HG02763 (cell line): ENCODE measurements at regions not wholly inside any gene's neighbourhood (a gene's known extent, or its start where the extent isn't known, plus 50 kb on each side); places are given as distances from the start of the nearest gene placed in this dataset.
"Not testable (repeated sequence)": the region's sequence is repeated elsewhere in the genome, so short reads cannot be mapped to it uniquely, and the experiment has no call there.

Experiments used
- ATAC-seq: cut with Tn5 transposase; IDR thresholded peaks from one replicate; pipeline ENCODE4 v1.9.1; 2021; ENCODE audit warnings: mild to moderate bottlenecking, moderate library complexity; ENCODE audit not compliant: unreplicated experiment

DNA sequence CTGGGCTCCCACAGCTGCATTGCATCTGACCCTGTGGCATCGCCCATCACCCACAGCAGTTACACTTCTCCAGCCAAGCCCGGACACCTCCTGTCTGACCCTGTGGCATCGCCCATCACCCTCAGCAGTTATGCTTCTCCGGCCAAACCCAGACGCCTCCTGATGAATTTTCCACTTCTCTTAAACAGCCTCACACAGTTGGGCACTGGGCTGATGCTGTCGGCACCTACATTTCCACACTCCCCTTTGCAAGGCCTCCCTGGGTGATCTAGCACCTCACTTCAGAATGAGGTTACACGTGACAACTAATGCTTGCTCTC lies 175.2 kb upstream of the ARID1B start:
- no peak for ATAC-seq

DNA sequence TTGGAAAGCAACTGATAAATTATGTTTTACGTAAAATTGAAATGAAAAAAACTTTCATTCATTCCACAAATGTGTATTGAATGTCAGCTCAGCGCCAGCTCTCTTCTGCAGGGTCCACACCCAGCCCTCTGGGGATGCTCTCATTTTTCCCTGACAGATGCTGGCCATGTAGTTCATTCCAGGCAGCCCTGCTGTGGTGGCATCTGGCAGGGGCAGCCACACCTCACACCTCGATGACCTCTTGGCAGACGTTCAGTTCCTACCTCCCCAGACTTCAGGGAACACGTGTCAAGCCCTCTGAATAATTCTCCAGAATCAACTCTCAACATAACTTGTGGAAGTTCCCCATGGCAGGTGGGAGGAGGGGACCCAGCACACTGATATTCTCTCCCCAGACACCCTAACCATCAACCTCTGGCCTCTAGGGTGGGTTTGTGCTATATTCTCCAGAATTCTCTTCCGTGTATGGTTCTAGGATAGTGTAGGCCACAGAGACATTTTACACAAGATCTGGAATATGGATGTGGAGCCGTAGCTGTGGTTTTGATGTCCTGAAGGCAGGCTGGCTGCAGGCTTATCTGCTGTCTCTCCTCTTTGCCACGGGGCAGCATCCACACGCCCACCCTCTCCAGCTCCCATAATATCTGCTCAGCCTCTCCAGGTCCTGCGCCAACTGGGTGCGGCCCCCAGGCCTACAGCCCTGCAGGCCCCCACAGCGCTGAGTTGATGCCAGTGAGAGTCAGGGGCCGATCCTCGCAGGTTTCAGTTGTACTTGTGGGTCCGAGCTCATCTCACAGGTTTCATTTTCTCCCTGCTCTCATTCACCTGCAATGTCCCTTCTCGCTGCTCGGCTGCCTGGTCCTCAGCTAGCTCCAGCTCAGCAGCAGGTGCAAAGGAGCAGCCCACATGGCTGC lies 175.8 kb upstream of the ARID1B start:
- no peak for ATAC-seq

DNA sequence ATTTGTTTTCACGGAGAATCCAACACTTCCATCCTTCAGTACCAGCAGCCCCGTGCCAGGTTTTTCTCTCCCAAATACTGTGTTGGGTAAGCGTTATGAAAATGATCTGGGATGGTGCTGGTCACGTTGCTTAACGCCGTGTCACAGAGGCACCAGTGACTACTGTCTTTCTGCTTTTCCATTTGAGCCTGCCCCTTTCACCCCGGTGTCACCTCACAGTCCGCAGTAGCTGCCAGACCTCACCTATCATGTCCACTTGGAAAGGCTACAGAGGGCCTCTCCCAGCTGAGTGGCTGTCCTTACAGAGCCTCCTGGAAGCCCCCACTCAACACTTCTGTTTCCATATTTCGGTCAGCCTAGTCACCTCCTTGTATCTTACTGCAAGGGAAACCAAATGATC lies 176.5 kb upstream of the ARID1B start:
- no peak for ATAC-seq

DNA sequence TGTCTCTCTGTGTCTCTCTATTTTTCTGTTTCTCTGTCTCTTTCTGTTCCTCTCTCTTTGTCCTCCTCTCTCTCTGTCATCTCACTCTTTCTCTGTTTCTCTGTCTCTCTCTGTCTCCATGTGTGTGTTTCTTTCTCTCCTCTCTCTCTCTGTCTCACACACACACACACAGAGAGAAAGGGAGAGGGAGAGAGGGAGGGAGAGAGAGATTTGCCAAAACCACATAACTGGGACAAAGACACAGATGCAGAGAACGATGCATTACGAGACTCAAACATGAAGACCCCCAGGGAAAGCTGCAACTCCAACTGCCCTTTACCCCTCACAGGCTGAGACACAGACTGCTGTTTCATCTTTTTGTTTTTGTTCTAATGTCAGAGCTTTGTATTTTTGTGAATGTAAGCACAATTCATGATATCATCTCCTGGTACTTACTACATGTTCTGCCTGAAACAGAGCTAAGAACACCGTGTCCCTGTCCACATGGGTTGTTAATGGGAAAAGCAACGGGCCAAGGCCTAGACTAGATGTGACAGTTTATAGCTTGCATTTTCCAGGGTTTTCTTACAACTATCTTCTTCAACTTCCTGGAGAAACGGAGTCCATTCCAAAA lies 177.1 kb upstream of the ARID1B start:
- no peak for ATAC-seq

DNA sequence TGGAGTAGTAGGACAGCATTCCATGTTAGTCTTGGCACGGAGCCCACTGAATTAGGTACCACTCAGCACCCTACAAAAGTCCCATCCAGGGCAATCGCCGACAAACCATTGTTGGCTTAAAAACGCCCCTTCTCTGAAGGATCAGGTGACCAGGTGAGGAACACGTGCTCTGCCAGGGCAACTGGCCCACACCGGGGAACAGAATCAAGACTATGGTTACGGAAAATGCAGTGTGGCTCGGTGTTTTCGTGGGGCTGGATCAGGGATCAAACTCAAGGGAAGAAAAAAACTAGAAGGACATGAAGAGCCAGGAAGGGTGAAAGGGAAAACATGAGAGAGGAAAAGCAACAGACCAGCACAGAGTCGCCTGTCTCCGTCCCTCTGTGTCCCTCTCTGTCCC lies 177.8 kb upstream of the ARID1B start:
- no peak for ATAC-seq

DNA sequence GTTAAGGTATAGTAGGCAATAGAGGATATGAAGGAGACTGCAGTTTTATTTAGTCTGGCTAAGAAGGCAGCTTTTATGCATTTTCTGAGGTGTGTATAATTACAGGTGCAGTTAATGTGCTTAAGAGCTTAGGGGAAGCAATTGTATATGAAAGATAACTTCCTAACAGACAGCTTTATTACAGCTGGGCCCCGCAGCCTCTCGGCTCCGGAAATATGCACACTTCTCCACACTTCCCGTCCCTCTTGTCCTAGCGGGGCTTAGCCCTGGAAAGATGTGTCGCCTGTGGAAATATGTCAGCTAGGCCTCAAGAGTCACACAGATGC lies 178.4 kb upstream of the ARID1B start:
- ATAC-seq = no peak

DNA sequence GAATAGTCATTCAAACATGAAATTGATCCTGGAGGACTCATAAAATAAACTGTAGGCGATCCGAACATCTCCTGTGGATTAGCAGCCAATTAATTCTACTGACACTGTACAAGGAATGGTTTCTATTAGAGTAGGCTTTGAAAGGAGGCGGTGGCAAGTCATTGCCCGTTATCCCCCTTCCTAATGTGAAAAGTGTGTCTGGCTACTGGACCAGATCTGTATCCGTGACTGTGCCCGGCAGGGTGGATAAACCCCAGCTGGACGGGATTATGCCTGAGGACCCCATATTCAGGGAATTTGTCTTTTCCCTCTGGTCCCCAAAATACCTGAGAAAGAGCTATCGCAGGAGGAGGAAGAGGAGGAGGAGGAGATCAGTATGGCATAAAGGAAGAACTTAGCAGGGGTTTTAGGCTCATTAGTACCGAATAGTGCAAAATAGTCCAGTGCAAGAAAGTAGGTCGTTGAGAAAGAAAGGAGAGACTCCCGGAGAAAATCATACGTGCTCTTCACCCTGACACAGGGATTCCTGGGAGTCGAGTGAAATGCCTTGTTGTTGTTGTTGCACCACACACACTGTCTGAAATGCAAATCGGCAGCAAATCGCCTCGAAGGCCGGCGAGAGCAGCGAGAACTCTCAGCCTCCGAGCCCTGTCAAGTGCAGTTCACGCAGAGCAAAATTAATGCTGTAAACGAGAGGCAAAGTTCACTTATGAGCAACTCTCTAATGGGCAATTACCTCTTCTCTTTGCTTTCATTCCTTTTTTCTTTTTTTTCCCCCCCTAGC lies 178.9 kb upstream of the ARID1B start:
- ATAC-seq = no peak

DNA sequence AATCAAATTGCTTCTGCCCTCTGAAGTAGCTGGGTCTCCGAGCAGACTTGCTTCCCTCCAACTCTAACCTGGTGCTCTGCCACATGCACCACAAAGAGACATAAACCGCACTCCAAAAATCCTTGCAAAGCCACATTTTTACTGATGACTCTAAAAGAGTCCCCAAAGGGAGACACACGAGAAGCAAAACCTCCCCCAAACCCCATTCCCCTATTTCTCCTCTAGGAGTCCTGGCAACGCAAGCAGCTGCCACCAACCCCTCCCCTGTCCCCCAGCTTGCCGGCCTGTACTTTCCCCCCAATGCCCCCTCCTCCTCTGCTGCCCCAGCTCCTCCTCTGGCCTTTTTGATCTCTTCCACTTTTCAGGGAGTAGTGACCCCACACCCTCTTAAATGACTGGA lies 180.1 kb upstream of the ARID1B start:
- no peak for ATAC-seq

DNA sequence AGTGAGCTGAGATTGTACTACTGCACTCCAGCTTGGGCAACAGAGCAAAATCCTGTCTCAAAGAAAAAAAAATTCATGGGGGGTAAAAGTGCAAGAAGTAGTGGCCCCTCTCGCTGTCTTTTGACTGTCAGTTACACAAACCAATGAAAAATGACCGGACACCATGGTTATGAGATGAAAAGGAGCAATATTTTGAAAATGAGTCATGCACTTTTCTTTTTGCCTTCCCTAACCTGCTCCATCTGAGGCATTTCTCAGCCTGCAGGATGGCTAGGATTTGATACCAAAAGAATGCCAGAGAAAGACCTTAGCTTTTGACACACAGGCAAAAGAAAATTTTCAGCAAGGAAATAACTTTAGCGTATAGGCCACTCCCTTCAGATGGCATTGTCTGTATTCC lies 181.7 kb upstream of the ARID1B start:
- no peak for ATAC-seq

DNA sequence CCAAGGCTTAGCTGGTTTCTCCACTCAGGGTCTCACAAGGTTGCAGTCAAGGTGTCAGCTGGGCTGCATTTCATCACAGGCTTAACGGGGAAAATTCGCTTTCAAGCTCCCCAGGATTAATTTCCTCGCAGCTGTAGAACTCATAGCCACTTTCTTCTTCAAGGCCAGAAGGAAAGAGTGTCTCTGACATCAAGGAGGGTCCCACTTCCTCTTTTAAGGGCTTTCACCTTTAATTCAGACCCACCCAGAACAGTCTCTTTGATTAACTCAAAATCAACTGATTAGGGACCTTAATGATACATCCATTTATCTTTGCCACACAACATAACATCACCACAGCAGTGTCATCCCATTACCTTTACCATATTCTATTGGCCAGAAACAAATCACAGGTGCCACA lies 183.3 kb upstream of the ARID1B start:
- ATAC-seq = no peak

DNA sequence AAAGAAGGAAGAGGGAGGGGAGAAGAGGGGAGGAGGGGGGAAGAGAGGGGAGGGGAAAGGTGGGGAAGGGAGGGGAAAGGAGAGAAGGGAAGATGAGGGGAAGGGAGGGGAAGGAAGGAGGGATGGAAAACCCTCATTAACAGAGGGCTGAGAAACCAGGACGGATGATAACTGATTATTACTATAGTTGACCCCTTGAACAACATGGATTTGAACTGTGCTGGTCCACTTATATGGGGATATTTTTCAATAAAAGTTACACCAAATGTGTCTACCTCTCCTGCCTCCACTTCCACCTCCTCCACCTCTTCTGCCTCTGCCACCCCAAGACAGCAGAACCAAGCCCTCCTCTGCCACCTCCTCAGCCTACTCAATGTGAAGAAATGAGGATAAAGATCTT lies 184.1 kb upstream of the ARID1B start:
- no peak for ATAC-seq

DNA sequence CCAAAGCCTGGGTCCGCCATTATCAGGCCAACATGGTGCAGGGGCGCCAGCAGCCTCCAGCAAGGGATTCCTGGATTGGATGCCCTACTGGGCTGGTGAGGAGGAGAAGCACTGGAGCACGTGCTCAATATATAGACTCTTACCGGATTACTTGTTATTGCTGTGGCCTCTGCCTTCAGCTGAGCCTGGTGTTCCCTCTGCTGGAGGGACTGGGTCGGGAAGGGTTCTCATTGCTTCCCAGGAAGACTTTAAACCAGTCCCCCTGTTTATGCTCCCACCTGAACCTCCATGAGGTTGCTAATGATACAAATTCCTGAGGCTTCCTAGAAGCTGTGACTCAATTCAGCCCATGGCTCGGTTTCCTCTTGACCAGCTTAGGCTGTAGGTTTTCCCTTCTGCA lies 186.7 kb upstream of the ARID1B start:
- ATAC-seq = no peak

DNA sequence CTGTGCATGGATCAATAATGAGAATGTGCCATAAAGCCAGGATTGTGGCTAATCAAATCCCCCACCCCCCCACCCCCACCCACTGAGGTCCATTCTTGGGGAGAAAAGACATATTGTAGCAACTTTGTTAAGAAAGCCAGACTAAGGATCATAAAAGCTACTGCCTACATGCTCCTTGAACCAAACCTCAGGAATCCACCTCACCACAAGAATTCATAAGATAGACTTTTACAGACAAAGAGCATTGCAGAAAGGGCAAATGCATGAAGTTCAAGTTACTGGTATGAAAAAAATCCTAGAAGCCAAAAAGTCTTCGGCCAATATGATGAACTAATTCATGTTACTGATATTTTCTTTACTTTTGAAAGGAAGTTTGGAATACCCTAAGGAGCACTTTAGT lies 187.9 kb upstream of the ARID1B start:
- ATAC-seq = no peak

DNA sequence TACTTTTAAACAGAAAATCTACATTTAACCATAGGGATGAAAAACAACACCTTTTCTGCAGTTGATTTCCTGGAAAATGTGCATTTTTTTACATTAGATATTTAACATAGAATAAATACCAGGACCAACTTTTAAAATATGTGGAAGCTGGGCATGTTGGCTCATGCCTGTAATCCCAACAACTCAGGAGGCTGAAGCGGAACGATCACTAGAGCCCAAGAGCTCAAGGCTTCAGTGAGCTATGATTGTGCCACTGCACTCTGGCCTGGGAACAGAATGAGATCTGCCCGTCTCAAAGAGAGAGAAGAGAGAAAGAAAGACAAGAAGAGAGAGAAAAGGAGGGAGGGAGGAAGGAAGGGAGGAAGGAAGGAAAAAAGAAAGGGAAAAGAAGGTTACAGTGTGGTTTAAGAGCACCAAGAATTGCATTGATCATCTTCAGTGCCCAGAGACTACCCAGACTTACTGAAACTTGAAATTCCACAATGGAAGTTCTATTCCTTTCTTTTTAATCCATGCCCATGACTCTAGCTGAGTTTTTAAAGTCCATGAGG lies 189.4 kb upstream of the ARID1B start:
- ATAC-seq = no peak

DNA sequence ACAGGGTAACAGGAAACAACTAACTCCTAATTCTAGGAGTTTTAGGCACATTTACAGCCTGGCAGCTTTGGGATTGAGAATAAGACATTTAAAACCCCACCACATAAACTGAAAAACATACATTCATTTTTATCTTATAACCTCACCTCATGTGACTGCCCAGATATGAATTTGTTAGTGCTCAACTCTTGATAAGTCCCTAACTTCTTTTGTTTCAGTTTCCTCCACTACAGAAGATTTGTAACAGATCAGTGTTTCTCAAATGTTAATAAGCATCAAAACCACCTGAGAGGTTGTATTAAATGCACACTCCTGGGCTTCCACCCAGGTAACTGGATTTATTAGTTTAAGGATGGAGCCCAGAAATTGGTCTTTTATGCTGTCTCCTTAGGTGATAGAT lies 190.1 kb upstream of the ARID1B start:
- no peak for ATAC-seq

DNA sequence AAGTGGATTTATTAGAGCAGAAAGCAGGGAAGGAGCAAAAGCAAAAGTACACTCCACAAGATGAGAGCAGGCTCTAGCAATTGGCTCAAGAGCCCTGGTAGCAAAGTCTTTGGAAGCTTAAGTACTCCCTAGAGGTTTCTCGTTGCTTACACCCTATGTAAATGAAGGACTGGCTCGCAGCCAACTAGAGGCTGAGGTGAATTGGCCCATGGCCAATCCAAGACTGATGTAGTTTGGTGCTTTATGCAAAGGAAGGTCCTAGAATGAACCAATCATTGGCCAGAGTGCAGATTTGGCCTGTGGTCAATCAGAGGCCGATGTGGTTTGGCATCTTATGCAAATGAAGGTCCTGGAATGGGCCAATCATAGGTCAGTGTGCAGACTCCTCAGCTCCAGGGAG lies 191.3 kb upstream of the ARID1B start:
- no peak for ATAC-seq

DNA sequence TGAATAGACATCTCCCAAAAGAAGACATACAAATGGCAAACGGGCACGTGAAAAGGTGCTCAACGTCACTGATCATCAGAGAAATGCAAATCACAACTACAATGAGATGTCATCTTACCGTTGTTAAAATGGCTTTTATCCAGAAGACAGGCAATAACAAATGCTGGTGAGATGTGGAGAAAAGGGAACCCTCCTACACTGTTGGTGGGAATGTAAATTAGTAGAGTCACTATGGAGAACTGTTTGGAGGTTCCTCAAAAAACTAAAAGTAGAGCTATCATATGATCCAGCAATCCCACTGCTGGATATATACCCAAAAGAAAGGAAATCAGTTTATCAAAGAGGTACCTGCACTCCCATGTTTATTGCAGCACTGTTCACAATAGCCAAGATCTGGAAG lies 193.1 kb upstream of the ARID1B start:
- ATAC-seq = not testable (repeated sequence)

DNA sequence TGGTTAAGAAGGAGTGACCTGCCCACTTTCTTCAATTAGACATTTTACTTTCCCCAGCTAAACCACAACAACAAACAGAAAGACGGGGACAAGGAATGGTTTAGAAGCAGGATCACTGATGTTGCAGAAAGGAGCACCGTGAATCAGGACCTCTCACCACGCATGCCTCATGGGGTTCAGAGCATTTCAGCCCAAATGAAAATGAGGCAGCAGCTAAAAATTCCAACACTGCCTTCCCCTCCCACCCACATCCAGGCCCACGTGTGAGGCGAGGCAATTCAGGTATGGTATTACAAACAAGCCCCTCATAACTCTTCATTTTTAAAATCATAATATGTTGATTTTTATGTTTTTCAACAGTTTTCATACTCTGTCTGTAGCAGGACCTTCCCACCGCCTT lies 194.1 kb upstream of the ARID1B start:
- no peak for ATAC-seq

DNA sequence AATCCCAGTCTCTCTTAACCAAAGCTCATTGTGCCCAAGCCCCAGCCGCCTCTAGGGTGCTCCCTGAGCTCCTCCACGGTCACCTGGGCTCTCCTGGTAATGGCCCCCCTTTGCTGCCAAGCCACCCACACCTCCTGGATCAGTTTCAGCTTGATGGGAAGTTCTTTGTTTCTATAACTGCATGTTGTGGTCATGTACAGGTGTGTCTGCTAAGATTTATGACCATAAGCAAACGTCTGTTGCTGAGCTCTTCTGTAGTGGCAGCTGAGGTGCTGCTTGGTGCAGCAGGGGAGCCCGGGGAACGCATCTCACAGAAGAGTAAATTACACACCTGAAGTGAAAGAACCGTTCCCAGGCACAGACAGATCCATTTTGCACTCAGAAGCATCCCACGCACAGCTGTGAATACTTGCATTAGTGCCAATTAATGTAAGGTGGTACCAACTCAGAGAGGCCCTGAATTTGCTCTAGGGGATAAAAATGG lies 194.6 kb upstream of the ARID1B start:
- ATAC-seq = no peak

DNA sequence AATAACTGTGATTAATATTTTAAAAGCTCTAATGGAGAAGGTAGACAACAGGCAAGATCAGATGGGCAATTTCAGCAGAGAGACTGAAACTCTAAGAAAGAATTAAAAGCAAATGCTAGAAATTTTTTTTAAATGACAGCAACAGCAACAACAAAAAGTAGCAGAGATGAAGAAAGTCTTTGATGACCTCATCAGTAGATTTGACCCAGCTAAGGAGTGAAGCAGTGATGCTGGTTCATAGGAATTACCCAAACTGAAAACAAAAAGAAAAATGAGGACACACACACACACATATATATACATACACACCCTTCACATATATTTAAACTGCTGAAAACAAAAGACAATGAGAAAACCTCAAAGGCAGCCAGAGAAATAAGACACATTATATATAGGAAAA lies 197.6 kb upstream of the ARID1B start:
- no peak for ATAC-seq

DNA sequence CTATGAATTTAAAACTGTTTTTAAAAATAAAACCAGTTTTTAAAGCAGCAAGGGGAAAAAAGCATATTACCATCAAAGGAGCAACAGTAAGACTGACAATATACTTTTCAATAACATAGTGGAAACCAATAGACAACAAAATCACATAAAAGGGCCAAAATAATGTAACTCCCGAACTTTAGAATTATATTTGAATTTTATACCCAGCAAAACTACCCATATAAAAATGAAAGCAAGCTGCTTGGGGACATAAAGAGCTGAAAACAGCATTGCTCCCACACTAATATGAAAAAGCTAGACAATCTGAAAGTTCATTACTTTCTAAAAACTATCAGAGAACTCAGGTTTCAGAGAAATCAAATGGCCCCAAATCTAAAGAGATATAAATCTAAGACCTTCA lies 199.4 kb upstream of the ARID1B start:
- ATAC-seq = no peak

DNA sequence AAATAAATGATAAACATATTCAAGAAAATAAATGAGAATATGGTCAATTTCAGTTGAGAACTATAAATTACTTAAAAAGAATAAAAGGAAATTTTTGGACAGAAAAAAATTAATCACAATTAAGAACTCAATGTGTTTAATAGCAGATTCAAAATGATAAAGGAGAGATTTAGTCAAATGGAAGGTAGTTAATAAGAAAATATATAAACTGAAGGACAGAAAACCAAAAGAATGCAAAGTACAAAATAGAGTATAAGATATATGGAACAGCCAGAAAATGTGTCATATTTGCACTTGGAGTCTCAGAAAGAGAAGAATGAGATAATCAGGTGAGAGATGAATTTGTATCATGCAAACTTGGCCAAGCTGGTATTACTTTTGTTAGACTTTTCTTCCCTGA lies 201.8 kb upstream of the ARID1B start:
- ATAC-seq = no peak
